LNCaP clone FGC (cell line): ENCODE measurements at regions not wholly inside any gene's neighbourhood (a gene's known extent, or its start where the extent isn't known, plus 50 kb on each side); places are given as distances from the start of the nearest gene placed in this dataset.

Experiments
- DNase-seq: peaks from one replicate; pipeline ENCODE4 v3.0.0-alpha.2; 2011; ENCODE audit warnings: low read depth
- H3K4me3 ChIP-seq: 2 replicates; pipeline ENCODE4 v1.5.1; 2011; ENCODE audit warnings: mild to moderate bottlenecking, low read depth, low read length, control low read depth
- CTCF ChIP-seq: IDR thresholded peaks from 2 replicates; pipeline ENCODE4 v1.5.1; 2012; ENCODE audit warnings: mild to moderate bottlenecking; ENCODE audit not compliant: control insufficient read depth, insufficient read depth; ENCODE audit errors: extremely low read depth

GRCh38 chr5:27524515-27524914 is 486.1 kb upstream of the CDH9 start:
- no peak for TF ChIP-seq CTCF

GRCh38 chr5:27523629-27524028 is 485.2 kb upstream of the CDH9 start:
- TF ChIP-seq CTCF = no peak
- DNase-seq = no peak
- no peak overlapping the region for H3K4me3 ChIP-seq

More at GRCh38 chr5:27524515-27524914, 486.1 kb upstream of the CDH9 start:
- no peak overlapping the region for H3K4me3 ChIP-seq
- DNase-seq = no peak

GRCh38 chr5:27516437-27516836 is 478.1 kb upstream of the CDH9 start:
- no peak for DNase-seq
- no peak overlapping the region for H3K4me3 ChIP-seq
- no peak for TF ChIP-seq CTCF

GRCh38 chr5:27511061-27511460 is 472.7 kb upstream of the CDH9 start:
- no peak overlapping the region for H3K4me3 ChIP-seq
- no peak for TF ChIP-seq CTCF
- DNase-seq = no peak

GRCh38 chr5:27503813-27504212 is 465.4 kb upstream of the CDH9 start:
- no peak overlapping the region for H3K4me3 ChIP-seq
- DNase-seq = no peak
- no peak for TF ChIP-seq CTCF

- DNase-seq = no peak
- TF ChIP-seq CTCF = no peak
- H3K4me3 ChIP-seq = no peak overlapping the region
These were observed 463.9 kb upstream of the CDH9 start for GRCh38 chr5:27502236-27502635.

GRCh38 chr5:27497491-27497890 is 459.1 kb upstream of the CDH9 start:
- no peak for TF ChIP-seq CTCF
- no peak overlapping the region for H3K4me3 ChIP-seq

More at GRCh38 chr5:27497491-27497890, 459.1 kb upstream of the CDH9 start:
- DNase-seq = no peak
